ENCODE measurements at regions not wholly inside any gene's neighbourhood (a gene's known extent, or its start where the extent isn't known, plus 50 kb on each side); places are given as distances from the start of the nearest gene placed in this dataset.
"Not testable (repeated sequence)": the region's sequence is repeated elsewhere in the genome, so short reads cannot be mapped to it uniquely, and the experiment has no call there.

DNA sequence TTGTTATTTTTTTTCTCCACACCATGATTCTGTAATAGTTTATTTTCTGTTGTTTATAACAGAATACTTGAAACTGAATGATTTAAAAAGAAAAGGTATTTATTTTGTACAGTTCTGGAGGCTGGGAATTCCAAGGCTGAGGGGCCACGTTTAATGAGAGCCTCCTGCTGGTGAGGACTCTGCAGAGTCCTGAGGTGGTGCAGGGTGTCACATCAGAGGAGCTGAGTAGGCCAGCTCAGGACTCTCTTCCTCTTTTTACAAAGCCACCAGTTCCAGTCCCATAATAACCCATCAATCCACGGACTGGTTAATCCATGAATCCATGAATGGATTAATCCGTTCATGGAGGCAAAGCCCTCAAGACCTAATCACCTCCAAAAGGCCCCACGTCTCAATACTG lies 71.6 kb downstream of the TFAP2A start:
- no peak for DNase-seq (ENCODE audit: low read depth)

DNA sequence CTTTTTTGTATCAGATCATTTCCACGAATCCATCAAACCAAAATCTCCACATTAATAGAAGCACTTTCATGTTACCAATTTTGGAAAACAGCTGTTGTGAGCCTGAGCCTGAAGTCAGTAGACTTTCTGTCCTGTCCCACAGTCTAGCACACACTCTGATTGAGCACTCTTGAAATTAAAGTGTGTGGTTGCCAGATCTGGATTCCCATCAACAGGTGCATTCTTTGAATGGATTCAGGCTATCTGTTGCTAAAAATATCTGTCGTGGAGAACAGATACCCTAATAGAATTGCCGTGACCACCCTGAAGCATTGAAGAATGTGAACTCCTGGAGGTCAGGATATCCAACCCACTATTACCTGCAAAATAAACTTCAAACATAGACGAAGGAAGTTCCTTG lies 73.3 kb downstream of the TFAP2A start:
- DNase-seq (ENCODE audit: low read depth): no peak

GRCh38 chr6:10338151-10338550 lies 76.7 kb downstream of the TFAP2A start:
- no peak for DNase-seq (ENCODE audit: low read depth)

- DNase-seq (ENCODE audit: low read depth): not testable (repeated sequence)
Measured at GRCh38 chr6:10337376-10337775, 77.5 kb downstream of the TFAP2A start.

- no peak for DNase-seq (ENCODE audit: low read depth)
Measured at GRCh38 chr6:10332111-10332510, 82.8 kb downstream of the TFAP2A start.

DNA sequence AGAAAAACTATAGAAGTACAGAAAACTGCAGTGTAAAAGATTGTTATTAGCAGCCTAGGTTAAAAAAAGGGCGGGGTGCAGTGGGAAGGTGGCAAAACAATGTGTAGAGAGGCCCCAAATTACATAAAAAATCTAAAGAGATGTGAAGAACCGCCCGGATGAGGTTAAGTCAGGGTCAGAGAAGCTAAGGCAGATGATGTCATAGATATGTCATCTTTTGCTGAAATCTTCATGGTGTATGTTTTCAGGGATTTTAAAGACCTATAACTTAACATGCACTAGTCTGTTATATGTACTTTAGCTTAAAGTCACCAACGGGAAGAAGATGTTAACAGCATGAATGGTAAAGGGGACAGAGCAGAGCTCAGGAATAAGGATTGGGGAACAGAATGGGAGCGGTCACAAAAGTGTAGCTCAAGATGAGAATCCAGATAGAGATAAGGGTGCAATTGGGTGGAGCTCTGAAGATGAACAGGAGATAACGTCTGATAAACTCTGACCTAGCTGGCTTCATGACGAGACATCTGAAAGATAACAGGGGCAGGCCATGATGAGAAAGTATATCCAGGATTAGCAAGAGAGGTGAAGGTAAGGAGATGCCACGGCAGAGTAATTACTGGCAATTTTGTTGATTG lies 83.4 kb downstream of the TFAP2A start:
- DNase-seq (ENCODE audit: low read depth): no peak

DNA sequence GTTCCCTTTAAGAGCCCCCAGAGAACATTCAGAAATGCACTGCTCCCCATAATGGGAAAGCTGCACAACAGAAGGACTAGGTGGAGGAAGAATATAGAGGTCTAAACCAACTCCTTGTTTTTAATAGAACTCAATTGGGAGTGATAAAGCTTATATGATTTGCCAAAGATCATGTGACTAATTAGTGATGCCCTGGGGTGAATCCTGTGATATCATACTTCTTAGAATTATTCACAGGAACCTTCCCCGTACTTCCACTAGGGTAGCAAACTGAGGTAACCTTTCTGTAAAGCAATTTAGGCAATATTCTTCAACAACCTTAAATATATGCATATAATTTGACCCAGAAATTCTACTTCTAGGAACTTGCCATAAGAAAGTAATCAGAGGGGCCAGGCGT lies 84.4 kb downstream of the TFAP2A start:
- no peak for DNase-seq (ENCODE audit: low read depth)

- DNase-seq (ENCODE audit: low read depth): no peak
Measured at GRCh38 chr6:10323018-10323417, 91.9 kb downstream of the TFAP2A start.

GRCh38 chr6:10320291-10320690 lies 94.6 kb downstream of the TFAP2A start:
- DNase-seq (ENCODE audit: low read depth): no peak

GRCh38 chr6:10316373-10316721 lies 98.5 kb downstream of the TFAP2A start:
- DNase-seq (ENCODE audit: low read depth): no peak

DNA sequence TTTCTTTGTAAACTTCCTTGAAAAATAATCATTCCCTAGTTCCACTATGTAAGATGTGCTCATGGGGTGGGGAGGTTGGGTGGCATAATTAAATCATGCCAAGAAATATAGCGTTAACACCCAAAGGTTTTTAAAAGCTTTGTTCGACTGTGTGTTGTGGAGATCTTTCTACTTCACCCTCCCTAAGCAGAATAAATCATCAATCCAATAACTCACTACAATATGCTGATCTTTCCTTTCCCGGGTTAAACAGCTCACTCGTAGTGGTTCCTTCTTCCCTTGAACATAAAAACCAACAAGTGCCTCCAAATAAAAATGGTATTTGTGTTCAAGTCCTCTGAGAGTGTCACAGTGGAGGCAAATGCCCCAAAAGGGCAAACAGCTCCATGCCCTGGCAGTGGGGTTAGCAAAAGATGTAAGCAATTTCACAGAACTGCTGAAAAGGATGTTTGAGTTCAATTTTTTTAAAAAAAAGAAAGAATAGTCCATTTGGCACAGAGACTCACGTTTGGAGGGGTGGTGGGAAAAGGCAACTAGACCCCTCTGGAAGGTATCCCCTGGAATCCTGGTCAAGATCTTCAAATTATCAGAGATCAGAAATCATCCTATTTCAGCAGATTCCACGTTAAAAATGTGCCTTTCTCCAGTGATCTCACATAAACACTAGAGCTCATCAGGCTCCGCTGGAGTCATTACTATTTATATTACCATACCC lies 99.1 kb downstream of the TFAP2A start:
- no peak for DNase-seq (ENCODE audit: low read depth)

DNA sequence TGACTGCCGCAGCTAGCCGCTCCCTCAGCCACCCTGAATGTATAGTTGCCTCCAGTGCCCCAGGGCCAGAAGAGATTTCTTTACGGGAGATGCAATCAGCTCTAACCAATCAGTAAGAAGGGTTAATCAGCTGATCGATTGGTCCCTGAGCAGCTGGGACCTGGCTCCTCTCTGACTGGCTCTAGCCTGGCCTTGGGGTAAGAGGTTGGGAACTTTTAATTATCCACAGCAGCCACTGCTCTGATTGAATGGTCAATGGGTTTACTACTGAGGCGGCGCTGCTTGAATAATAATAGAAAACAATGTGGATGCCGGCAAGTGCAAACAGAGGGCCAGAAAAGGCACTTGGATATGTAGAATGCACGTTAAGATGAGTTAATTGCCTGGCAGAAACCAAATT lies 99.8 kb downstream of the TFAP2A start:
- DNase-seq (ENCODE audit: low read depth): no peak

DNA sequence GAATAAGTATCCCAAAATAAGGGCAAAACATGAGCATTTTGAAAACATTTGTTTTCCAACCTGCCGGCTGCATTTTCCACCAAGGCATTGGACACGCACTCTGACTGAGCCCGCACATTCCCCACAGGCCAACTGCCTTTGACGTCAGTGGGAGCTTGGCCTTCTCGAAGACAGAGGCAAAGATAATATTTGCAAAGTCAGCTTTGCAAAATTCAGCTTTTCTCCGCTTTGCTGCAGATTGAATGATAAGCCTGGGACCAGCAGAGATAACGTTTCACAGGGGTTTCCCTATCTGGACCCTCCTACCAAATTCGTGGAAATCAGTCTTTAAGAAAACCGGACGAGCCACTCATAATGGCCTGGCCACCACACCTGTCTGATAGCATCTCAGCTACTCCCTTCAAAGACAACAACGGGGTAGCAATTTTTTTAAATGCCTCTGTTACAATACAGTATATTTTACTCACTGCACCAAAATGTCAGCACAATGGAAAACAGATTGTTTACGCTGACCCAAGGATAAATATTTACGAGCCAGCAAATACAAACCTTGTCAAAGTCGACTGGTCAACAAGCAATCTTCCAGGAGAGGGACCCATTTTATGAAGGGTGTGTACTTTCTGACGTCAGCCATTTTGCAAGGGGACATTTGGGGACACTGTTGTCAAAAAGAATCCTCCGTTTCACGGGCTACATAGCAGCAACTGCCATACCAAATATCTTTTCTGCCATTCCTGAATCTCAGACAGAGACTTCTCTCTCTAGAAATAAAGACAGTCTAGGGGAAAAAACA lies 100.5 kb downstream of the TFAP2A start:
- no peak for DNase-seq (ENCODE audit: low read depth)

DNA sequence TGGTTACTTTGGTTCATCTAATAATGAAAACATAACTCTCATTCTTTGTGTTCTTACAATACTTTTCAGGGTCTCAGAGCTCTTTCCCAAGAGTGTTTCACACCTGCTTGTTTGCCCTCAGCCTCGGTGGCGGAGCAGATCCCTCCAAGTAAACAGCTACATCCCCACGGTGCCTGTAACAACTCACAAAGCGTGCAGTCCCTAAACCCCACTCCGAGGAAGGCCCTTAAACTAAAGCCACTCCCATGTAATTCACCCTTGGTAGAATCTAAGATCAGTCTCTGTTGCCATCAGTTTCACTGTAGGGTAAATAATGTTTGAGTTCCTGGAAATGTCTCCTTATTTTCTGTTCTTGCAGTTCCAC lies 101.1 kb downstream of the TFAP2A start:
- no peak for DNase-seq (ENCODE audit: low read depth)

DNA sequence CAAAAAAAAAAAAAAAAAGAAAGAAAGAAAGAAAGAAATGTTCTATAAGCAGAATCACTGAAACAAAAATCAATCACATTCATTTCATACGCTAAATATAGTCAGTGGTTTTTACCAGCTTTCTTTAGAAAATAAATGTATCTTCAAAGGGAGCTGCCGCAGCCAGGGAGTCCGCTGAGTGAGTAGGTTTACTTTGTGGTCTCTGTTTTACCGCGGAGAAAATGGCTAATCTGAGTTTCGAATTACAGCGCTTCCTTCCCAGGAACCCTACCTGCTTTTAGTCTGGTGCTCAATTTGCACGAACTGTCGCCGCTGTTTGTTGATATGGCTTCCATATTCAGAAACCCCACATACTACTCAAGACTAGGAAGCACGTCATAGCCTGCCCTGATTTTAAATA lies 102.4 kb downstream of the TFAP2A start:
- DNase-seq (ENCODE audit: low read depth): no peak

DNA sequence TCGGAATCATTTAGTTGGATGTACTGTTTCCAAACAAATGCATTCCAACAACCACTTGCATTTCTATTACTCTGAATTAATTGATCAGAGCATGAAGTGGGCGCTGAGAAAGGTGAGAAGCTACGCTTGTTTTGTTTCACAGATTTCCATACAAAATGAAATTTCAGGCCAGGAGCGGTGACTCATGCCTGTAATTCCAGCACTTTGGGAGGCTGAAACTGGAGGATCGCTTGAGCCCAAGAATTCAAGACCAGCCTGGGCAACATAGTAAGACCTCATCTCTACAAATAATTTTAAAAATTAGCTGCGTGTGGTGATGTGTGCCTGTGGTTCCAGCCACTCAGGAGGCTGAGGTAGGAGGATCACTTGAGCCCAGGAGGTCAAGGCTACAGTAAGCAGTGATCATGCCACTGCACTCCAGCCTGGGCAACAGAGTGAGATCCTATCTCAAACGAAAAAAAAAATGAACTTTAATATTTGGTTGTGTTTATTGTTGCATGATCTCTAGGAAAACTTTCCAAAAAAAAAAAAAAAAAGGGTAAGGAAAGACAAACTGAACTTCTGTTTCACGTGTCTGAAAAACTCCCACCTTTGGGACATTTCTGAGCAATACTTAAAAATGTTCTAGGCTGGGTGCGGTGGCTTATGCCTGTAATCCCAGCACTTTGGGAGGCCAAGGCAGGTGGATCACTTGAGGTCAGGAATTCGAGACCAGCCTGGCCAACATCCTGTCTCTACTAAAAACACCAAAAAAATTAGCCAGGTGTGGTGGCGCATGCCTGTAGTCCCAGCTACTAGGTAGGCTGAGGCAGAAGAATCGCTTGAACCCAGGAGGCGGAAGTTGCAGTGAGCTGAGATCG lies 103.1 kb downstream of the TFAP2A start:
- DNase-seq (ENCODE audit: low read depth): not testable (repeated sequence)

- no peak for DNase-seq (ENCODE audit: low read depth)
Measured at GRCh38 chr6:10310826-10311225, 104.0 kb downstream of the TFAP2A start.

DNA sequence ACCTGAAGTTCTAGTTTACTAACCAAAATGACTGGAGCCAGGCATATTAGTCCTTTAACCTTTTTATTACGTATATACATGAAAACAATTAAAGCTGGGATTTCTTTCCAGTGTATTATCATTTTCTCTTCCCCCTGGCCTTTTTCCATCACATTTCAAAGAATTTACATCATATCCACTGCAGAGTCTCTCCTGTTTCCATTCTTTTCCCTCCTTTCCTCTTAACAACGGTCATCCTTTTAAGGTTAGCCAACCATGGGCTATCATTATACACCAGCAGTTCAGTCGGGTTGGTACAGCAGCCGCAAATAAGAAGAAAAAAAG lies 104.6 kb downstream of the TFAP2A start:
- DNase-seq (ENCODE audit: low read depth): no peak

DNA sequence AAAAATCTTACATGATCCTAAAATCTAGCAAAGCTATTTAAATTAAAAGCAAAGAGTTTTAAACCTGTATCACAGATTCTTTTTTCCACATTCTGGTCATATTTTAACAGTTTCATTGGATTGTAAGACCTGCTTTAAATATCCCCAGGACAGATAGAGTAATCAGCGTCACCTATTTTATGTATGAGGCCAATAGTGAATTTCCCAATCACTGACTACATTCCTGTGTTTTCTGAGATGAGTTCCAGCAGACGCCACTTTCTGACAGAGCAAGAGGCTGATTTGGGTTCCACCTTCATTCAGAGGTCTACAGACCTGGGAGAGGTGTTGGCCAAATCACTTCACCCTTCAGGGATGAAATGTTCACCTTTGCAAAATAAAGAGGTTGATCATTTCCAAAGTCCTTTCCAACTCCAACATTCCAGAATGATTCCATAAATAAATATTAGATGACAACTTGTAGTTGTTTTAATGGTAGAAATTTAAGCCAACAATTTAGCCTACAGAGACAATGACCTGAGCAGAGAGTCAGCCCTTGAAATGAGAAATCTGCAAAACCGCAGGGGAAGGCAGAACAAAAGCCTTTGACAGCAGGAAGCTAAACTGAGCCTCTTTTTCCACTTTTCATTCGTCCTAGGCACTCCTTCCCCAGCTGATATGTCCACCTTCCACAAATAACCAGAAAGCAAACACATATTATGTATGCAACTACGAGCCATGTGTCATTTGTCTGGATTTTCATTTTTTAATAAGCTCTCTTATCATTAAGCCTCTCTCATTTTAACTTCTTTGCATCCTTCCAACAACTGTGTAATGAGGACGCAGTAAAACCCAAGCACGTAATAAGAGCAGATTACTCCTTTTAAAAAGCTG lies 105.2 kb downstream of the TFAP2A start:
- DNase-seq (ENCODE audit: low read depth): no peak

- no peak for DNase-seq (ENCODE audit: low read depth)
Measured at GRCh38 chr6:10307476-10307875, 107.4 kb downstream of the TFAP2A start.

- no peak for DNase-seq (ENCODE audit: low read depth)
Measured at GRCh38 chr6:10307028-10307427, 107.8 kb downstream of the TFAP2A start.
